ENCODE measurements at regions not wholly inside any gene's neighbourhood (a gene's known extent, or its start where the extent isn't known, plus 50 kb on each side); places are given as distances from the start of the nearest gene placed in this dataset.

GRCh38 chr2:122029945-122030344 is 274.5 kb downstream of the TSN start:
- Mint-ChIP-seq H3K9me3 (ENCODE audit: low read depth) (no peaks in the 10 kb centered on the region), H3K4me3 (ENCODE audit: low read depth) (no peak overlapping the region), H3K4me1 (ENCODE audit: low read depth) (peaks cover 2% of the 10 kb centered on the region), H3K36me3 (ENCODE audit: insufficient read depth) (no peaks in the 10 kb centered on the region), H3K27ac (no peak overlapping the region), H3K27me3 (peaks cover 17% of the 10 kb centered on the region)
- DNase-seq (ENCODE audit: low spot score, unreplicated experiment), result no peak
- TF ChIP-seq CTCF (IDR thresholded peaks at IDR 0.05; ENCODE audit: unreplicated experiment), result no peak

- H3K36me3 Mint-ChIP-seq (ENCODE audit: insufficient read depth), result no peaks in the 10 kb centered on the region
These were observed 276.3 kb downstream of the TSN start for GRCh38 chr2:122031544-122032263.

GRCh38 chr2:122032264-122032645 is 276.8 kb downstream of the TSN start:
- Mint-ChIP-seq H3K4me3 (ENCODE audit: low read depth) (no peak overlapping the region), H3K9me3 (ENCODE audit: low read depth) (no peaks in the 10 kb centered on the region), H3K27me3 (peaks cover 17% of the 10 kb centered on the region), H3K27ac (no peak overlapping the region), H3K36me3 (ENCODE audit: insufficient read depth) (no peaks in the 10 kb centered on the region), H3K4me1 (ENCODE audit: low read depth) (peaks cover 5% of the 10 kb centered on the region)
- no peak for DNase-seq (ENCODE audit: low spot score, unreplicated experiment)
- no peak for TF ChIP-seq CTCF (IDR thresholded peaks at IDR 0.05; ENCODE audit: unreplicated experiment)

More at GRCh38 chr2:122031544-122032263, 276.3 kb downstream of the TSN start:
- DNase-seq (ENCODE audit: low spot score, unreplicated experiment), result no peak
- H3K4me3 Mint-ChIP-seq (ENCODE audit: low read depth), result no peak overlapping the region
- peaks cover 5% of the 10 kb centered on the region for H3K4me1 Mint-ChIP-seq (ENCODE audit: low read depth)
- H3K27ac Mint-ChIP-seq, result no peak overlapping the region
- H3K27me3 Mint-ChIP-seq, result peaks cover 17% of the 10 kb centered on the region
- no peak for TF ChIP-seq CTCF (IDR thresholded peaks at IDR 0.05; ENCODE audit: unreplicated experiment)
- H3K9me3 Mint-ChIP-seq (ENCODE audit: low read depth), result no peaks in the 10 kb centered on the region

GRCh38 chr2:122033778-122034177 is 278.3 kb downstream of the TSN start:
- TF ChIP-seq CTCF (IDR thresholded peaks at IDR 0.05; ENCODE audit: unreplicated experiment), result no peak
- Mint-ChIP-seq H3K9me3 (ENCODE audit: low read depth) (peaks cover under 1% of the 10 kb centered on the region), H3K4me1 (ENCODE audit: low read depth) (peaks cover 5% of the 10 kb centered on the region), H3K27me3 (peaks cover 17% of the 10 kb centered on the region), H3K36me3 (ENCODE audit: insufficient read depth) (no peaks in the 10 kb centered on the region), H3K4me3 (ENCODE audit: low read depth) (no peak overlapping the region), H3K27ac (no peak overlapping the region)
- DNase-seq (ENCODE audit: low spot score, unreplicated experiment), result no peak

- Mint-ChIP-seq H3K27ac (no peak overlapping the region), H3K27me3 (peaks cover 17% of the 10 kb centered on the region), H3K4me1 (ENCODE audit: low read depth) (peaks cover 5% of the 10 kb centered on the region), H3K36me3 (ENCODE audit: insufficient read depth) (peaks cover 2% of the 10 kb centered on the region), H3K9me3 (ENCODE audit: low read depth) (peaks cover 3% of the 10 kb centered on the region), H3K4me3 (ENCODE audit: low read depth) (no peak overlapping the region)
- TF ChIP-seq CTCF (IDR thresholded peaks at IDR 0.05; ENCODE audit: unreplicated experiment), result no peak
- DNase-seq (ENCODE audit: low spot score, unreplicated experiment), result no peak
These were observed 278.9 kb downstream of the TSN start for GRCh38 chr2:122034344-122034743.
